ENCODE measurements at regions not wholly inside any gene's neighbourhood (a gene's known extent, or its start where the extent isn't known, plus 50 kb on each side); places are given as distances from the start of the nearest gene placed in this dataset.

DNA sequence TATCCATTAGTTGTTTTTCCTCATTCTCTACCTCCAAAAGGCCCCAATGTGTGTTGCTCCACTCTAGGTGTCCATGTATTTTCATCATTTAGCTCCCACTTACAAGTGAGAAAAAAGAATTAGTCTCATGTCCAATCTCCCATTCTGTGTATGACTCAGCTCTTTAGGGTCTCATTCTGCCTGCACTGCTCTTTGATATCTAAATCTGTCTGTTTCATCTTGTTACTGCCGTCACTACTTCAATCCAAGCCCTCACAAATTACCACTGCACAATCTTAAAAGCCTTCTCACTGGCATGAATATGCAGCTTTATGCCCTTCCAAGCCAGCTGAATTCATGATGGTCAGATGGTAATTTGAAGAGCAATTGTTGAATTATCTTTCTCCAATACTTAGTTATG is 480.5 kb downstream of the TRIB2 start:
- no peaks in the 10 kb centered on the region for H3K36me3 ChIP-seq (ENCODE audit: insufficient read depth)
- H4K20me1 ChIP-seq (replicated peaks; ENCODE audit: insufficient read depth): no peaks in the 10 kb centered on the region
- ATAC-seq (no peak), DNase-seq (ENCODE audit: low spot score) (no peak)
- no peaks in the 10 kb centered on the region for H3K79me2 ChIP-seq (replicated peaks; ENCODE audit: insufficient read depth)
- Mint-ChIP-seq H3K27ac (no peak overlapping the region), H3K36me3 (ENCODE audit: low read depth) (no peaks in the 10 kb centered on the region), H3K9me3 (no peaks in the 10 kb centered on the region), H3K27me3 (ENCODE audit: insufficient read depth, low read depth, poor library complexity) (no peaks in the 10 kb centered on the region), H3K4me3 (no peak overlapping the region), H3K4me1 (no peaks in the 10 kb centered on the region)
- no peak overlapping the region for H3K27ac ChIP-seq (ENCODE audit: low read depth)
- H3K9me2 ChIP-seq (ENCODE audit: insufficient read depth): no peaks in the 10 kb centered on the region
- no peak overlapping the region; the same call in 1 of the 2 replicates for H2AFZ ChIP-seq
- H3K27me3 ChIP-seq (ENCODE audit: insufficient read depth): no peaks in the 10 kb centered on the region
- H3K4me3 ChIP-seq: no peak overlapping the region
- no peaks in the 10 kb centered on the region for H3K4me1 ChIP-seq (ENCODE audit: insufficient read depth)
- TF ChIP-seq STAT1 (IDR thresholded peaks at IDR 0.05; ENCODE audit: unreplicated experiment) (no peak), NANOG (IDR thresholded peaks at IDR 0.05; ENCODE audit: borderline replicate concordance) (no peak), ZNF114 (CRISPR knock-in tag; IDR thresholded peaks at IDR 0.05) (no peak), ZNF331 (CRISPR knock-in tag; IDR thresholded peaks at IDR 0.05; ENCODE audit: low read depth) (no peak), EZH2 (IDR thresholded peaks at IDR 0.05; ENCODE audit: low read depth, unreplicated experiment) (no peak), POLR2AphosphoS5 (IDR thresholded peaks at IDR 0.05; ENCODE audit: low read depth) (no peak), CREB1 (CRISPR knock-in tag; IDR thresholded peaks at IDR 0.05; ENCODE audit: low read depth) (no peak), EZH2phosphoT487 (IDR thresholded peaks at IDR 0.05; ENCODE audit: unreplicated experiment) (no peak), JUNB (IDR thresholded peaks at IDR 0.05; ENCODE audit: unreplicated experiment) (no peak)
- TF ChIP-seq, protein P1, sequence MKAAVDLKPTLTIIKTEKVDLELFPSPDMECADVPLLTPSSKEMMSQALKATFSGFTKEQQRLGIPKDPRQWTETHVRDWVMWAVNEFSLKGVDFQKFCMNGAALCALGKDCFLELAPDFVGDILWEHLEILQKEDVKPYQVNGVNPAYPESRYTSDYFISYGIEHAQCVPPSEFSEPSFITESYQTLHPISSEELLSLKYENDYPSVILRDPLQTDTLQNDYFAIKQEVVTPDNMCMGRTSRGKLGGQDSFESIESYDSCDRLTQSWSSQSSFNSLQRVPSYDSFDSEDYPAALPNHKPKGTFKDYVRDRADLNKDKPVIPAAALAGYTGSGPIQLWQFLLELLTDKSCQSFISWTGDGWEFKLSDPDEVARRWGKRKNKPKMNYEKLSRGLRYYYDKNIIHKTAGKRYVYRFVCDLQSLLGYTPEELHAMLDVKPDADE (IDR thresholded peaks at IDR 0.05): no peak
- TF ChIP-seq, protein P2, sequence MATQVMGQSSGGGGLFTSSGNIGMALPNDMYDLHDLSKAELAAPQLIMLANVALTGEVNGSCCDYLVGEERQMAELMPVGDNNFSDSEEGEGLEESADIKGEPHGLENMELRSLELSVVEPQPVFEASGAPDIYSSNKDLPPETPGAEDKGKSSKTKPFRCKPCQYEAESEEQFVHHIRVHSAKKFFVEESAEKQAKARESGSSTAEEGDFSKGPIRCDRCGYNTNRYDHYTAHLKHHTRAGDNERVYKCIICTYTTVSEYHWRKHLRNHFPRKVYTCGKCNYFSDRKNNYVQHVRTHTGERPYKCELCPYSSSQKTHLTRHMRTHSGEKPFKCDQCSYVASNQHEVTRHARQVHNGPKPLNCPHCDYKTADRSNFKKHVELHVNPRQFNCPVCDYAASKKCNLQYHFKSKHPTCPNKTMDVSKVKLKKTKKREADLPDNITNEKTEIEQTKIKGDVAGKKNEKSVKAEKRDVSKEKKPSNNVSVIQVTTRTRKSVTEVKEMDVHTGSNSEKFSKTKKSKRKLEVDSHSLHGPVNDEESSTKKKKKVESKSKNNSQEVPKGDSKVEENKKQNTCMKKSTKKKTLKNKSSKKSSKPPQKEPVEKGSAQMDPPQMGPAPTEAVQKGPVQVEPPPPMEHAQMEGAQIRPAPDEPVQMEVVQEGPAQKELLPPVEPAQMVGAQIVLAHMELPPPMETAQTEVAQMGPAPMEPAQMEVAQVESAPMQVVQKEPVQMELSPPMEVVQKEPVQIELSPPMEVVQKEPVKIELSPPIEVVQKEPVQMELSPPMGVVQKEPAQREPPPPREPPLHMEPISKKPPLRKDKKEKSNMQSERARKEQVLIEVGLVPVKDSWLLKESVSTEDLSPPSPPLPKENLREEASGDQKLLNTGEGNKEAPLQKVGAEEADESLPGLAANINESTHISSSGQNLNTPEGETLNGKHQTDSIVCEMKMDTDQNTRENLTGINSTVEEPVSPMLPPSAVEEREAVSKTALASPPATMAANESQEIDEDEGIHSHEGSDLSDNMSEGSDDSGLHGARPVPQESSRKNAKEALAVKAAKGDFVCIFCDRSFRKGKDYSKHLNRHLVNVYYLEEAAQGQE (IDR thresholded peaks at IDR 0.05; ENCODE audit: unreplicated experiment): no peak
- TF ChIP-seq, protein P3, sequence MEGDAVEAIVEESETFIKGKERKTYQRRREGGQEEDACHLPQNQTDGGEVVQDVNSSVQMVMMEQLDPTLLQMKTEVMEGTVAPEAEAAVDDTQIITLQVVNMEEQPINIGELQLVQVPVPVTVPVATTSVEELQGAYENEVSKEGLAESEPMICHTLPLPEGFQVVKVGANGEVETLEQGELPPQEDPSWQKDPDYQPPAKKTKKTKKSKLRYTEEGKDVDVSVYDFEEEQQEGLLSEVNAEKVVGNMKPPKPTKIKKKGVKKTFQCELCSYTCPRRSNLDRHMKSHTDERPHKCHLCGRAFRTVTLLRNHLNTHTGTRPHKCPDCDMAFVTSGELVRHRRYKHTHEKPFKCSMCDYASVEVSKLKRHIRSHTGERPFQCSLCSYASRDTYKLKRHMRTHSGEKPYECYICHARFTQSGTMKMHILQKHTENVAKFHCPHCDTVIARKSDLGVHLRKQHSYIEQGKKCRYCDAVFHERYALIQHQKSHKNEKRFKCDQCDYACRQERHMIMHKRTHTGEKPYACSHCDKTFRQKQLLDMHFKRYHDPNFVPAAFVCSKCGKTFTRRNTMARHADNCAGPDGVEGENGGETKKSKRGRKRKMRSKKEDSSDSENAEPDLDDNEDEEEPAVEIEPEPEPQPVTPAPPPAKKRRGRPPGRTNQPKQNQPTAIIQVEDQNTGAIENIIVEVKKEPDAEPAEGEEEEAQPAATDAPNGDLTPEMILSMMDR (conservative IDR thresholded peaks at IDR 0.05; ENCODE audit: low read depth in 2 of 2): no peak
- TF ChIP-seq, protein P4, sequence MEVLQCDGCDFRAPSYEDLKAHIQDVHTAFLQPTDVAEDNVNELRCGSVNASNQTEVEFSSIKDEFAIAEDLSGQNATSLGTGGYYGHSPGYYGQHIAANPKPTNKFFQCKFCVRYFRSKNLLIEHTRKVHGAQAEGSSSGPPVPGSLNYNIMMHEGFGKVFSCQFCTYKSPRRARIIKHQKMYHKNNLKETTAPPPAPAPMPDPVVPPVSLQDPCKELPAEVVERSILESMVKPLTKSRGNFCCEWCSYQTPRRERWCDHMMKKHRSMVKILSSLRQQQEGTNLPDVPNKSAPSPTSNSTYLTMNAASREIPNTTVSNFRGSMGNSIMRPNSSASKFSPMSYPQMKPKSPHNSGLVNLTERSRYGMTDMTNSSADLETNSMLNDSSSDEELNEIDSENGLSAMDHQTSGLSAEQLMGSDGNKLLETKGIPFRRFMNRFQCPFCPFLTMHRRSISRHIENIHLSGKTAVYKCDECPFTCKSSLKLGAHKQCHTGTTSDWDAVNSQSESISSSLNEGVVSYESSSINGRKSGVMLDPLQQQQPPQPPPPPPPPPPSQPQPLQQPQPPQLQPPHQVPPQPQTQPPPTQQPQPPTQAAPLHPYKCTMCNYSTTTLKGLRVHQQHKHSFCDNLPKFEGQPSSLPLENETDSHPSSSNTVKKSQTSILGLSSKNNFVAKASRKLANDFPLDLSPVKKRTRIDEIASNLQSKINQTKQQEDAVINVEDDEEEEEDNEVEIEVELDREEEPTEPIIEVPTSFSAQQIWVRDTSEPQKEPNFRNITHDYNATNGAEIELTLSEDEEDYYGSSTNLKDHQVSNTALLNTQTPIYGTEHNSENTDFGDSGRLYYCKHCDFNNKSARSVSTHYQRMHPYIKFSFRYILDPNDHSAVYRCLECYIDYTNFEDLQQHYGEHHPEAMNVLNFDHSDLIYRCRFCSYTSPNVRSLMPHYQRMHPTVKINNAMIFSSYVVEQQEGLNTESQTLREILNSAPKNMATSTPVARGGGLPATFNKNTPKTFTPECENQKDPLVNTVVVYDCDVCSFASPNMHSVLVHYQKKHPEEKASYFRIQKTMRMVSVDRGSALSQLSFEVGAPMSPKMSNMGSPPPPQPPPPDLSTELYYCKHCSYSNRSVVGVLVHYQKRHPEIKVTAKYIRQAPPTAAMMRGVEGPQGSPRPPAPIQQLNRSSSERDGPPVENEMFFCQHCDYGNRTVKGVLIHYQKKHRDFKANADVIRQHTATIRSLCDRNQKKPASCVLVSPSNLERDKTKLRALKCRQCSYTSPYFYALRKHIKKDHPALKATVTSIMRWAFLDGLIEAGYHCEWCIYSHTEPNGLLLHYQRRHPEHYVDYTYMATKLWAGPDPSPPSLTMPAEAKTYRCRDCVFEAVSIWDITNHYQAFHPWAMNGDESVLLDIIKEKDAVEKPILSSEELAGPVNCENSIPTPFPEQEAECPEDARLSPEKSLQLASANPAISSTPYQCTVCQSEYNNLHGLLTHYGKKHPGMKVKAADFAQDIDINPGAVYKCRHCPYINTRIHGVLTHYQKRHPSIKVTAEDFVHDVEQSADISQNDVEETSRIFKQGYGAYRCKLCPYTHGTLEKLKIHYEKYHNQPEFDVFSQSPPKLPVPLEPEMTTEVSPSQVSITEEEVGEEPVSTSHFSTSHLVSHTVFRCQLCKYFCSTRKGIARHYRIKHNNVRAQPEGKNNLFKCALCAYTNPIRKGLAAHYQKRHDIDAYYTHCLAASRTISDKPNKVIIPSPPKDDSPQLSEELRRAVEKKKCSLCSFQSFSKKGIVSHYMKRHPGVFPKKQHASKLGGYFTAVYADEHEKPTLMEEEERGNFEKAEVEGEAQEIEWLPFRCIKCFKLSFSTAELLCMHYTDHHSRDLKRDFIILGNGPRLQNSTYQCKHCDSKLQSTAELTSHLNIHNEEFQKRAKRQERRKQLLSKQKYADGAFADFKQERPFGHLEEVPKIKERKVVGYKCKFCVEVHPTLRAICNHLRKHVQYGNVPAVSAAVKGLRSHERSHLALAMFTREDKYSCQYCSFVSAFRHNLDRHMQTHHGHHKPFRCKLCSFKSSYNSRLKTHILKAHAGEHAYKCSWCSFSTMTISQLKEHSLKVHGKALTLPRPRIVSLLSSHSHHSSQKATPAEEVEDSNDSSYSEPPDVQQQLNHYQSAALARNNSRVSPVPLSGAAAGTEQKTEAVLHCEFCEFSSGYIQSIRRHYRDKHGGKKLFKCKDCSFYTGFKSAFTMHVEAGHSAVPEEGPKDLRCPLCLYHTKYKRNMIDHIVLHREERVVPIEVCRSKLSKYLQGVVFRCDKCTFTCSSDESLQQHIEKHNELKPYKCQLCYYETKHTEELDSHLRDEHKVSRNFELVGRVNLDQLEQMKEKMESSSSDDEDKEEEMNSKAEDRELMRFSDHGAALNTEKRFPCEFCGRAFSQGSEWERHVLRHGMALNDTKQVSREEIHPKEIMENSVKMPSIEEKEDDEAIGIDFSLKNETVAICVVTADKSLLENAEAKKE (CRISPR knock-in tag; IDR thresholded peaks at IDR 0.05): no peak
- H3K4me2 ChIP-seq: no peak overlapping the region
- no peaks in the 10 kb centered on the region for H3F3A ChIP-seq (replicated peaks; ENCODE audit: low read depth)
